Suprapubic skin (tissue), 4 donors: ENCODE measurements at regions not wholly inside any gene's neighbourhood (a gene's known extent, or its start where the extent isn't known, plus 50 kb on each side); places are given as distances from the start of the nearest gene placed in this dataset.

Experiments used
- DNase-seq, 2 donors: peaks; one replicate each; pipeline ENCODE4 v3.0.0-alpha.2; 2019; ENCODE audit warnings: low spot score in 2 of 2
- H3K27ac ChIP-seq: fragments of 200-600 bp; sonication (generic); one replicate; pipeline ENCODE4 v1.5.1; 2019
- H3K27me3 ChIP-seq: fragments of 200-600 bp; sonication (generic); one replicate; pipeline ENCODE4 v1.5.1; 2019
- H3K36me3 ChIP-seq: fragments of 200-600 bp; sonication (generic); one replicate; pipeline ENCODE4 v1.5.1; 2019
- H3K4me1 ChIP-seq: fragments of 200-600 bp; sonication (generic); one replicate; pipeline ENCODE4 v1.5.1; 2019
- H3K4me3 ChIP-seq: fragments of 200-600 bp; sonication (generic); one replicate; pipeline ENCODE4 v1.5.1; 2019; ENCODE audit warnings: mild to moderate bottlenecking
- H3K9me3 ChIP-seq: fragments of 200-600 bp; sonication (generic); one replicate; pipeline ENCODE4 v1.5.1; 2019
- CTCF ChIP-seq, 2 donors: fragments of 200-600 bp in 1 of 2; fragments of 450-650 bp in 1 of 2; sonication (generic) in 1 of 2; IDR thresholded peaks; one replicate each; pipeline ENCODE4 v1.5.1; 2016 to 2019; ENCODE audit warnings: antibody characterized with exemption in 2 of 2, mild to moderate bottlenecking in 1 of 2, moderate library complexity in 1 of 2
- EP300 ChIP-seq: sonication (generic); formaldehyde crosslinking; IDR thresholded peaks from one replicate; pipeline ENCODE4 v1.6.1; 2017; ENCODE audit warnings: antibody characterized with exemption
- POLR2A ChIP-seq, 2 donors: fragments of 450-650 bp; IDR thresholded peaks; one replicate each; pipeline ENCODE4 v1.6.1; 2017; ENCODE audit warnings: antibody characterized with exemption in 2 of 2, mild to moderate bottlenecking in 2 of 2, moderate library complexity in 2 of 2
- POLR2AphosphoS5 ChIP-seq, 3 donors: sonication (generic); formaldehyde crosslinking; IDR thresholded peaks; one replicate each; pipeline ENCODE4 v1.6.1; 2017; ENCODE audit warnings: antibody characterized with exemption in 3 of 3
- WGBS: methylation state at CpG from one replicate; pipeline ENCODE4 v1.1.5; 2018; 5-methylcytosine and 5-hydroxymethylcytosine counted together

GRCh38 chr5:167576126-167576525, 715.3 kb upstream of the WWC1 start:
- TF ChIP-seq EP300 (no peak), POLR2A (IDR thresholded peaks at IDR 0.05) (no peak), POLR2AphosphoS5 (IDR thresholded peaks at IDR 0.05) (no peak), CTCF (IDR thresholded peaks at IDR 0.05) (no peak)
- 84% methylated on average over 2 of the region's 2 CpGs for WGBS
- H3K36me3 ChIP-seq = no peaks in the 10 kb centered on the region
- no peaks in the 10 kb centered on the region for H3K9me3 ChIP-seq
- H3K4me3 ChIP-seq = no peak overlapping the region
- no peak overlapping the region for H3K27ac ChIP-seq
- H3K4me1 ChIP-seq = peaks cover 9% of the 10 kb centered on the region
- H3K27me3 ChIP-seq = peaks cover 61% of the 10 kb centered on the region
- DNase-seq = no peak

DNA sequence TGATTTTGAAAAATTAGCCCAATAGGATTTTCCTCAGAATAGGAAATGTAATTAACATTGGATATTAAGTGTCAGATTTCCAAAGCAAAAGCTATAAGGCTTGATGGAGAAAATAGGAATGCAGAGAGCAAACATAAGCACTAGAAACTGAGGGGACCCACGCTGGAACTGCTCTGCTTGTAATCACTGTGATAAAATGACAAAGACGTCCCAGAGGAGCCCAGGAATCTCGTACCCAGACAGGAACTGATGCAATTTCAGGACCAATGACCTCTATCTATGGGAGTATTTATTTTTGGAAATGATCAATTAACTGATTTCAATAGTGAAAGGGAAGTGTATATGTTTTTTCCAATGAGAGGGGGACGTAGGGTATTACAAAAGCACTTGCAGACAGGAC, 714.5 kb upstream of the WWC1 start:
- TF ChIP-seq POLR2A (IDR thresholded peaks at IDR 0.05) = no peak
- TF ChIP-seq CTCF (IDR thresholded peaks at IDR 0.05) = no peak
- no peak for TF ChIP-seq POLR2AphosphoS5 (IDR thresholded peaks at IDR 0.05)
- TF ChIP-seq EP300 = no peak

GRCh38 chr5:167577616-167578015, 713.8 kb upstream of the WWC1 start:
- DNase-seq = no peak
- peaks cover 9% of the 10 kb centered on the region for H3K4me1 ChIP-seq
- 92% methylated on average over 8 of the region's 8 CpGs for WGBS
- H3K4me3 ChIP-seq = no peak overlapping the region
- no peaks in the 10 kb centered on the region for H3K36me3 ChIP-seq
- no peak for TF ChIP-seq POLR2AphosphoS5 (IDR thresholded peaks at IDR 0.05)
- TF ChIP-seq POLR2A (IDR thresholded peaks at IDR 0.05) = no peak
- no peak for TF ChIP-seq EP300
- no peak for TF ChIP-seq CTCF (IDR thresholded peaks at IDR 0.05)
- no peaks in the 10 kb centered on the region for H3K9me3 ChIP-seq
- no peak overlapping the region for H3K27ac ChIP-seq
- peaks cover 55% of the 10 kb centered on the region for H3K27me3 ChIP-seq

More for the DNA sequence above, 714.5 kb upstream of the WWC1 start:
- Histone ChIP-seq H3K27me3 (peaks cover 56% of the 10 kb centered on the region), H3K4me1 (peaks cover 9% of the 10 kb centered on the region), H3K36me3 (no peaks in the 10 kb centered on the region), H3K4me3 (no peak overlapping the region), H3K9me3 (no peaks in the 10 kb centered on the region), H3K27ac (no peak overlapping the region)
- 64% methylated on average over 4 of the region's 4 CpGs for WGBS
- no peak for DNase-seq

DNA sequence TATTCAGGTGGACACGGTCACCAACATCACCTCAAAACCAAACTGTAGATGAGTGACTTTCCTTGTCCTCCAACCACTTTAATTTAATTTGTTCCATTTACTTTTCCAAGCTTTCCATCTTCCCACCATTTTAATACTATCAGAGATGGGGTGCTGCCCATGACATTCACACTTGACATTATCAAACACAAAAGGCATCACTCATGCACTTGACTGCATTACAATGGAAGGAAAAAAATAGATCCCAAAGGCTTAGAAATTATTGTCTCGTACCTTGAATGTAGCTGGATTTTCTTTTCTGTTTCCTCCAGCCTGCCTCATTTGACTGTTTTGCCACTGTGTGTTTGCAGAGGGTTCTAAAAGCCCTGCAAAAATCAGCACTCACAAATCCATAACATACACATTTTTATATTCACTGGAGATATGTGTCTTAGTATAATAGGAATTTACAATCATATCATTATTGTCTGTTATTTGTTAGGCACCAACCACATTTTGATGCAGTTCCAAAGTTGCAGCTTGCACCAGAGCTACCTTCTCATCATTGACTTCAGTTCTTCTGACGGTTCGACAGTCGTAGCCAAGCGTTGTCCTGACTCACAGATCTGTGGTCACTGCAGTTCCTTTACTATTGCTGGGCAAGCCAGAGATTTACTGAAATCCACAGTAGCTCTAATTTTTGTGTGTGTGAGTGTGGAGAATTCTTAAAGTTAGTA, 712.3 kb upstream of the WWC1 start:
- no peaks in the 10 kb centered on the region for H3K36me3 ChIP-seq
- H3K4me3 ChIP-seq = no peak overlapping the region
- no peaks in the 10 kb centered on the region for H3K4me1 ChIP-seq
- no peaks in the 10 kb centered on the region for H3K9me3 ChIP-seq
- H3K27me3 ChIP-seq = peaks cover 54% of the 10 kb centered on the region
- 80% methylated on average over 6 of the region's 6 CpGs for WGBS
- TF ChIP-seq CTCF (IDR thresholded peaks at IDR 0.05) = no peak
- no peak overlapping the region for H3K27ac ChIP-seq
- DNase-seq = no peak

- H3K9me3 ChIP-seq = no peaks in the 10 kb centered on the region
- no peak for TF ChIP-seq POLR2A (IDR thresholded peaks at IDR 0.05)
- TF ChIP-seq EP300 = no peak
- TF ChIP-seq POLR2AphosphoS5 (IDR thresholded peaks at IDR 0.05) = no peak
- no peak for TF ChIP-seq CTCF (IDR thresholded peaks at IDR 0.05)
- peaks cover 49% of the 10 kb centered on the region for H3K27me3 ChIP-seq
- no peak overlapping the region for H3K4me3 ChIP-seq
- H3K36me3 ChIP-seq = no peaks in the 10 kb centered on the region
- H3K4me1 ChIP-seq = no peaks in the 10 kb centered on the region
- WGBS = 87% methylated on average over 5 of the region's 5 CpGs
- DNase-seq = no peak
- H3K27ac ChIP-seq = no peak overlapping the region
Measured at GRCh38 chr5:167579693-167580055, 711.8 kb upstream of the WWC1 start.
